H1 (cell line): ENCODE measurements at regions not wholly inside any gene's neighbourhood (a gene's known extent, or its start where the extent isn't known, plus 50 kb on each side); places are given as distances from the start of the nearest gene placed in this dataset.

Experiments
- CTCF ChIA-PET: fragments of 300-600 bp; sonication (Branson Sonifier 250); formaldehyde crosslinking; loops from one replicate; lab custom pipeline; 2021; ENCODE audit not compliant: partially characterized antibody; lab: Charles Lee
- POLR2A ChIA-PET: fragments of 300-600 bp; sonication (Branson Sonifier 250); formaldehyde crosslinking; loops from one replicate; lab custom pipeline; 2021; ENCODE audit warnings: inconsistent platforms; ENCODE audit not compliant: partially characterized antibody; lab: Charles Lee
- DNase-seq, 2 experiments: peaks; one replicate each; pipeline versions ENCODE4 v3.0.0 to v3.0.0-alpha.2; 2010 to 2022; ENCODE audit warnings: low spot score in 2 of 2, low read depth in 1 of 2, mixed read lengths in 1 of 2
- FAIRE-seq: peaks from 2 replicates; lab custom pipeline; 2011; peaks lifted over from hg19 to GRCh38; lab: Jason Lieb, UNC
- H2AFZ ChIP-seq: 2 replicates; pipeline ENCODE4 v1.8.1; 2012; ENCODE audit warnings: low read length, inconsistent platforms
- H2AK5ac ChIP-seq: 2 replicates; pipeline ENCODE4 v1.6.1; 2013; ENCODE audit warnings: low read depth, low read length
- H2BK120ac ChIP-seq: replicated peaks from 2 replicates; pipeline ENCODE3; 2013; ENCODE audit warnings: low read depth, low read length, inconsistent platforms
- H2BK12ac ChIP-seq: 2 replicates; pipeline ENCODE4 v1.6.1; 2013; ENCODE audit warnings: low read depth, low read length
- H2BK15ac ChIP-seq: 2 replicates; pipeline ENCODE4 v1.6.1; 2013; ENCODE audit warnings: low read length
- H2BK20ac ChIP-seq: 2 replicates; pipeline ENCODE4 v1.6.1; 2013; ENCODE audit warnings: low read length
- H2BK5ac ChIP-seq: 2 replicates; pipeline ENCODE4 v1.6.1; 2013; ENCODE audit warnings: low read depth, low read length
- H3K14ac ChIP-seq: 2 replicates; pipeline ENCODE4 v1.6.1; 2013; ENCODE audit warnings: inconsistent platforms; ENCODE audit not compliant: insufficient read length
- H3K18ac ChIP-seq: 2 replicates; pipeline ENCODE4 v1.6.1; 2013; ENCODE audit warnings: low read length; ENCODE audit errors: extremely low read depth
- H3K23ac ChIP-seq: 2 replicates; pipeline ENCODE4 v1.6.1; 2013; ENCODE audit warnings: inconsistent platforms; ENCODE audit not compliant: insufficient read length
- H3K23me2 ChIP-seq: 2 replicates; pipeline ENCODE4 v1.6.1; 2013; ENCODE audit warnings: low read depth, low read length
- H3K27ac ChIP-seq: 2 replicates; pipeline ENCODE4 v1.6.1; 2011; ENCODE audit warnings: low read depth, low read length, inconsistent platforms
- H3K27me3 ChIP-seq, 4 experiments: replicated peaks in 1 of 4; 1 replicate in 1 of 4; 2 replicates in 3 of 4; pipeline versions ENCODE4 v1.6.1 to v1.8.1; 2011 to 2013; ENCODE audit warnings: low read length in 3 of 4, mild to moderate bottlenecking in 3 of 4, inconsistent platforms in 2 of 4, mixed read lengths in 2 of 4, moderate library complexity in 1 of 4; ENCODE audit not compliant: control insufficient read depth in 3 of 4, insufficient read depth in 3 of 4; ENCODE audit errors: extremely low read depth in 1 of 4
- H3K36me3 ChIP-seq, 4 experiments: 2 replicates each; pipeline versions ENCODE4 v1.6.1 to v1.8.1; 2011 to 2013; ENCODE audit warnings: mild to moderate bottlenecking in 4 of 4, low read length in 3 of 4, moderate library complexity in 2 of 4, control low read depth in 1 of 4, inconsistent platforms in 1 of 4; ENCODE audit not compliant: insufficient read depth in 4 of 4, control insufficient read depth in 2 of 4
- H3K4ac ChIP-seq: replicated peaks from 2 replicates; pipeline ENCODE3; 2013; ENCODE audit warnings: low read length, low read depth, mixed read lengths, inconsistent platforms; ENCODE audit not compliant: insufficient read length
- H3K4me1 ChIP-seq, 4 experiments: replicated peaks in 1 of 4; 1 replicate in 1 of 4; 2 replicates in 3 of 4; pipeline versions ENCODE4 v1.6.1 to v1.8.1; 2011 to 2013; ENCODE audit warnings: low read length in 3 of 4, inconsistent platforms in 2 of 4, mixed read lengths in 1 of 4; ENCODE audit not compliant: insufficient read depth in 4 of 4, control insufficient read depth in 3 of 4
- H3K4me2 ChIP-seq, 2 experiments: 2 replicates each; pipeline versions ENCODE4 v1.6.1 to v1.8.1; 2011 to 2013; ENCODE audit warnings: low read depth in 2 of 2, low read length in 2 of 2, control low read depth in 1 of 2, inconsistent platforms in 1 of 2, mild to moderate bottlenecking in 1 of 2; ENCODE audit not compliant: insufficient read depth in 1 of 2
- H3K4me3 ChIP-seq, 4 experiments: fragments of 200-600, 300-600 bp in 1 of 4; sonication (generic), shearing (Covaris generic), sonication (Bioruptor Twin) in 1 of 4; 2 replicates each; pipeline versions ENCODE4 v1.5.1 to v1.8.1; 2011 to 2016; ENCODE audit warnings: low read length in 4 of 4, low read depth in 3 of 4, control low read depth in 2 of 4, inconsistent platforms in 2 of 4, mild to moderate bottlenecking in 2 of 4, mixed read lengths in 1 of 4, moderate library complexity in 1 of 4; ENCODE audit not compliant: insufficient read depth in 2 of 4; ENCODE audit errors: extremely low read depth in 1 of 4
- H3K56ac ChIP-seq: replicated peaks from 2 replicates; pipeline ENCODE3; 2013; ENCODE audit warnings: low read depth, mild to moderate bottlenecking, mixed read lengths, low read length, inconsistent platforms; ENCODE audit not compliant: insufficient read length
- H3K79me1 ChIP-seq: 2 replicates; pipeline ENCODE4 v1.6.1; 2013; ENCODE audit warnings: low read depth, low read length, control low read depth
- H3K79me2 ChIP-seq, 2 experiments: 2 replicates each; pipeline versions ENCODE4 v1.6.1 to v1.8.1; 2012 to 2013; ENCODE audit warnings: low read length in 2 of 2, mild to moderate bottlenecking in 2 of 2, inconsistent platforms in 1 of 2; ENCODE audit not compliant: insufficient read depth in 2 of 2, control insufficient read depth in 1 of 2
- H3K9ac ChIP-seq, 4 experiments: replicated peaks in 1 of 4; 1 replicate in 1 of 4; 2 replicates in 3 of 4; pipeline versions ENCODE4 v1.6.1 to v1.8.1; 2011 to 2013; ENCODE audit warnings: low read depth in 3 of 4, low read length in 3 of 4, control low read depth in 2 of 4, mild to moderate bottlenecking in 2 of 4, moderate library complexity in 2 of 4, inconsistent platforms in 1 of 4; ENCODE audit errors: extremely low read depth in 1 of 4
- H3K9me3 ChIP-seq, 2 experiments: 2 replicates each; pipeline versions ENCODE4 v1.6.1 to v1.8.1; 2012 to 2013; ENCODE audit warnings: mild to moderate bottlenecking in 2 of 2, moderate library complexity in 2 of 2, control low read depth in 1 of 2, inconsistent platforms in 1 of 2, low read depth in 1 of 2, low read length in 1 of 2, mixed read lengths in 1 of 2; ENCODE audit not compliant: insufficient read depth in 2 of 2
- H4K20me1 ChIP-seq, 2 experiments: replicated peaks in 1 of 2; 2 replicates each; pipeline versions ENCODE3 to v1.8.1; 2011 to 2013; ENCODE audit warnings: inconsistent platforms in 2 of 2, low read length in 2 of 2, mild to moderate bottlenecking in 1 of 2; ENCODE audit not compliant: insufficient read depth in 2 of 2, control insufficient read depth in 1 of 2
- H4K5ac ChIP-seq: 2 replicates; pipeline ENCODE4 v1.6.1; 2013; ENCODE audit warnings: low read length, low read depth, mixed read lengths, inconsistent platforms; ENCODE audit not compliant: insufficient read length
- H4K8ac ChIP-seq: 2 replicates; pipeline ENCODE4 v1.8.0; 2013; ENCODE audit warnings: mild to moderate bottlenecking, moderate library complexity, low read length, inconsistent platforms; ENCODE audit not compliant: insufficient read depth; ENCODE audit errors: extremely low read depth
- H4K91ac ChIP-seq: replicated peaks from 2 replicates; pipeline ENCODE3; 2013; ENCODE audit warnings: low read length, mixed read lengths, inconsistent platforms; ENCODE audit not compliant: insufficient read length
- BCL11A ChIP-seq, 2 experiments: IDR thresholded peaks; one replicate each; pipeline ENCODE4 v1.6.1; 2011; ENCODE audit warnings: low read depth in 2 of 2, low read length in 2 of 2, mild to moderate bottlenecking in 2 of 2
- BRCA1 ChIP-seq: IDR thresholded peaks from 2 replicates; pipeline ENCODE4 v1.6.1; 2012; ENCODE audit warnings: low read depth, low read length, improper control_type of control experiment
- CTBP2 ChIP-seq: IDR thresholded peaks from 2 replicates; pipeline ENCODE4 v1.7.0; 2011; ENCODE audit warnings: borderline replicate concordance, mild to moderate bottlenecking, moderate library complexity, mixed read lengths, low read length; ENCODE audit not compliant: insufficient read depth, insufficient read length
- EGR1 ChIP-seq: IDR thresholded peaks from 2 replicates; pipeline ENCODE4 v1.6.1; 2011; ENCODE audit warnings: low read depth, low read length, borderline replicate concordance
- HDAC2 ChIP-seq, 2 experiments: fragments of 300-600 bp in 1 of 2; sonication (generic) in 1 of 2; IDR thresholded peaks; 2 replicates each; pipeline ENCODE4 v1.6.1; 2011 to 2012; ENCODE audit warnings: low read depth in 2 of 2, low read length in 2 of 2, mild to moderate bottlenecking in 2 of 2, moderate library complexity in 2 of 2, borderline replicate concordance in 1 of 2, inconsistent platforms in 1 of 2
- KDM4A ChIP-seq: IDR thresholded peaks from one replicate; pipeline ENCODE4 v1.7.1; 2012; ENCODE audit warnings: low read depth, mild to moderate bottlenecking, moderate library complexity, low read length, inconsistent platforms; ENCODE audit not compliant: severe bottlenecking
- KDM5A ChIP-seq: fragments of 200-600 bp; IDR thresholded peaks from 2 replicates; pipeline ENCODE4 v1.7.1; 2012; ENCODE audit warnings: mild to moderate bottlenecking, low read length, inconsistent platforms, mixed read lengths
- MAX ChIP-seq: IDR thresholded peaks from 2 replicates; pipeline ENCODE4 v1.6.1; 2012; ENCODE audit warnings: inconsistent platforms
- POLR2A ChIP-seq, 2 experiments: IDR thresholded peaks; 1 replicate in 1 of 2; 2 replicates in 1 of 2; pipeline ENCODE4 v1.6.1; 2011; ENCODE audit warnings: low read depth in 2 of 2, low read length in 2 of 2, mild to moderate bottlenecking in 2 of 2; ENCODE audit errors: control extremely low read depth in 1 of 2
- POLR2AphosphoS5 ChIP-seq: IDR thresholded peaks from 2 replicates; pipeline ENCODE4 v1.6.1; 2011; ENCODE audit warnings: low read depth, low read length
- RAD21 ChIP-seq, 2 experiments: IDR thresholded peaks in 1 of 2; conservative IDR thresholded peaks in 1 of 2; 2 replicates each; pipeline ENCODE4 v1.6.1; 2011; ENCODE audit warnings: low read depth in 2 of 2, low read length in 2 of 2, improper control_type of control experiment in 1 of 2, inconsistent platforms in 1 of 2, mild to moderate bottlenecking in 1 of 2, moderate library complexity in 1 of 2
- TCF12 ChIP-seq: IDR thresholded peaks from 2 replicates; pipeline ENCODE4 v1.6.1; 2011; ENCODE audit warnings: low read depth, mild to moderate bottlenecking, low read length
- WGBS, 2 experiments: shearing (Covaris generic) in 1 of 2; methylation state at CpG; one replicate each; pipeline versions ENCODE4 v1.1.6 to v1.1.7; 2013 to 2015; ENCODE audit warnings: low lambda C conversion rate in 2 of 2, mixed read lengths in 2 of 2, inconsistent platforms in 1 of 2, low coverage in 1 of 2, missing lambda C conversion rate in 1 of 2; ENCODE audit not compliant: insufficient replicate concordance in 2 of 2, insufficient coverage in 1 of 2, insufficient read length in 1 of 2; ENCODE audit errors: extremely low coverage in 1 of 2, missing lambda C conversion rate in 1 of 2; 5-methylcytosine and 5-hydroxymethylcytosine counted together
- TF ChIP-seq, protein P1 (sequence below): IDR thresholded peaks from 2 replicates; pipeline ENCODE4 v1.6.1; 2012; ENCODE audit warnings: inconsistent platforms

GRCh38 chr4:156185514-156186055 lies 231.9 kb upstream of the CTSO start:
- CTCF ChIA-PET: interaction anchor here (1.1 to 1.5 kb wide), 2 partner anchors 12 to 93 kb away, joined by 3 to 6 read pairs; no protein-coding TSS in a partner anchor
- FAIRE-seq (no peak), DNase-seq (no peak)
- no peak overlapping the region for H3K56ac ChIP-seq
- H2AFZ ChIP-seq: no peak overlapping the region
- H2BK5ac ChIP-seq: no peak overlapping the region
- no peak overlapping the region for H3K14ac ChIP-seq
- H3K27me3 ChIP-seq: no peaks in the 10 kb centered on the region
- no peak overlapping the region for H3K27ac ChIP-seq
- H3K9me3 ChIP-seq: no peaks in the 10 kb centered on the region
- no peak overlapping the region for H2AK5ac ChIP-seq
- no peak overlapping the region for H3K4ac ChIP-seq
- H3K36me3 ChIP-seq: no peaks in the 10 kb centered on the region
- no peak overlapping the region for H3K9ac ChIP-seq
- no peaks in the 10 kb centered on the region for H3K79me1 ChIP-seq
- no peak overlapping the region for H2BK120ac ChIP-seq
- no peak overlapping the region for H2BK12ac ChIP-seq
- H3K18ac ChIP-seq: no peak overlapping the region
- H4K8ac ChIP-seq: no peak overlapping the region
- 96% methylated on average over 4 of the region's 4 CpGs; no CpG with 5 or more reads in 1 of the 2 experiments for WGBS, 2 experiments
- POLR2A ChIA-PET: no interaction called here
- H3K79me2 ChIP-seq: no peaks in the 10 kb centered on the region
- H4K5ac ChIP-seq: no peak overlapping the region
- no peak overlapping the region for H3K4me2 ChIP-seq
- no peak overlapping the region for H3K23ac ChIP-seq
- no peak overlapping the region for H2BK20ac ChIP-seq
- no peaks in the 10 kb centered on the region for H3K23me2 ChIP-seq
- no peaks in the 10 kb centered on the region for H3K4me1 ChIP-seq
- H3K4me3 ChIP-seq: no peak overlapping the region
- H4K20me1 ChIP-seq: no peaks in the 10 kb centered on the region
- no peak overlapping the region for H4K91ac ChIP-seq
- no peak overlapping the region for H2BK15ac ChIP-seq
- TF ChIP-seq RAD21 (IDR thresholded peaks at IDR 0.05 in 1 of 2, conservative IDR thresholded peaks at IDR 0.05 in 1 of 2; ENCODE audit: low read depth in 2 of 2, low read length in 2 of 2) (no peak; a peak in 1 of 4 replicates), BRCA1 (no peak), MAX (no peak), CTBP2 (no peak), POLR2AphosphoS5 (no peak), KDM5A (no peak), KDM4A (no peak), POLR2A (IDR thresholded peaks at IDR 0.05; ENCODE audit: control extremely low read depth in 1 of 2, low read depth in 2 of 2, low read length in 2 of 2) (no peak), HDAC2 (IDR thresholded peaks at IDR 0.05; ENCODE audit: borderline replicate concordance in 1 of 2, low read depth in 2 of 2, low read length in 2 of 2) (no peak), BCL11A (IDR thresholded peaks at IDR 0.05; ENCODE audit: low read depth in 2 of 2, low read length in 2 of 2) (no peak), TCF12 (no peak), EGR1 (no peak)
- TF ChIP-seq, protein P1, sequence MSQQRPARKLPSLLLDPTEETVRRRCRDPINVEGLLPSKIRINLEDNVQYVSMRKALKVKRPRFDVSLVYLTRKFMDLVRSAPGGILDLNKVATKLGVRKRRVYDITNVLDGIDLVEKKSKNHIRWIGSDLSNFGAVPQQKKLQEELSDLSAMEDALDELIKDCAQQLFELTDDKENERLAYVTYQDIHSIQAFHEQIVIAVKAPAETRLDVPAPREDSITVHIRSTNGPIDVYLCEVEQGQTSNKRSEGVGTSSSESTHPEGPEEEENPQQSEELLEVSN: no peak
